Mesendoderm (in vitro differentiated cells): ENCODE measurements at regions not wholly inside any gene's neighbourhood (a gene's known extent, or its start where the extent isn't known, plus 50 kb on each side); places are given as distances from the start of the nearest gene placed in this dataset.

Experiments
- DNase-seq: peaks from one replicate; pipeline ENCODE4 v3.0.0; 2013
- H2AK5ac ChIP-seq: 2 replicates; pipeline ENCODE4 v1.6.1; 2013; ENCODE audit warnings: low read length, inconsistent platforms
- H2BK120ac ChIP-seq: 2 replicates; pipeline ENCODE4 v1.6.1; 2013; ENCODE audit warnings: low read depth, mild to moderate bottlenecking, low read length, moderate library complexity, mixed read lengths
- H2BK15ac ChIP-seq: replicated peaks from 2 replicates; pipeline ENCODE4 v1.6.1; 2013; ENCODE audit warnings: low read depth, mild to moderate bottlenecking, moderate library complexity
- H2BK5ac ChIP-seq: 2 replicates; pipeline ENCODE4 v1.6.1; 2013; ENCODE audit warnings: low read length, inconsistent platforms
- H3K18ac ChIP-seq: 2 replicates; pipeline ENCODE4 v1.6.1; 2013; ENCODE audit warnings: mild to moderate bottlenecking, low read length, mixed read lengths
- H3K23ac ChIP-seq: one replicate; pipeline ENCODE4 v1.6.1; 2013; ENCODE audit warnings: low read length
- H3K27ac ChIP-seq: 2 replicates; pipeline ENCODE4 v1.5.1; 2013; ENCODE audit warnings: low read depth, mild to moderate bottlenecking, inconsistent platforms, low read length, moderate library complexity
- H3K27me3 ChIP-seq: 2 replicates; pipeline ENCODE4 v1.6.1; 2013; ENCODE audit warnings: low read length, control low read depth, mild to moderate bottlenecking, inconsistent platforms; ENCODE audit not compliant: insufficient read depth, poor library complexity
- H3K36me3 ChIP-seq: 2 replicates; pipeline ENCODE4 v1.6.1; 2013; ENCODE audit warnings: low read length, inconsistent platforms; ENCODE audit not compliant: control insufficient read depth, insufficient read depth
- H3K4ac ChIP-seq: one replicate; pipeline ENCODE4 v1.6.1; 2013; ENCODE audit warnings: low read depth, mild to moderate bottlenecking, low read length, moderate library complexity
- H3K4me1 ChIP-seq: 2 replicates; pipeline ENCODE4 v1.6.1; 2013; ENCODE audit warnings: low read depth, low read length, inconsistent platforms; ENCODE audit not compliant: control insufficient read depth
- H3K4me2 ChIP-seq: 2 replicates; pipeline ENCODE4 v1.6.1; 2013; ENCODE audit warnings: low read length
- H3K4me3 ChIP-seq: 2 replicates; pipeline ENCODE4 v1.5.1; 2013; ENCODE audit warnings: mild to moderate bottlenecking, low read length
- H3K56ac ChIP-seq: one replicate; pipeline ENCODE4 v1.6.1; 2013; ENCODE audit warnings: low read length
- H3K79me1 ChIP-seq: 2 replicates; pipeline ENCODE4 v1.6.1; 2013; ENCODE audit warnings: low read length, inconsistent platforms
- H3K79me2 ChIP-seq: 2 replicates; pipeline ENCODE4 v1.6.1; 2013; ENCODE audit warnings: mild to moderate bottlenecking, low read length; ENCODE audit not compliant: control insufficient read depth, insufficient read depth
- H3K9ac ChIP-seq: 2 replicates; pipeline ENCODE4 v1.6.1; 2013; ENCODE audit warnings: low read length, inconsistent platforms
- H4K5ac ChIP-seq: one replicate; pipeline ENCODE4 v1.6.1; 2013; ENCODE audit warnings: low read length
- H4K8ac ChIP-seq: one replicate; pipeline ENCODE4 v1.6.1; 2013; ENCODE audit warnings: low read depth, mild to moderate bottlenecking, control low read depth, low read length, moderate library complexity
- WGBS: extraction: QIAGEN DNeasy Blood & Tissue Kit; methylation state at CpG from one replicate; pipeline ENCODE4 v1.1.7; 2013; ENCODE audit warnings: low lambda C conversion rate, missing lambda C conversion rate; ENCODE audit not compliant: insufficient coverage; ENCODE audit errors: extremely low coverage; 5-methylcytosine and 5-hydroxymethylcytosine counted together

GRCh38 chr7:46658281-46658680 lies 737.2 kb upstream of the IGFBP3 start:
- Histone ChIP-seq H3K18ac (no peak overlapping the region), H3K4me1 (no peaks in the 10 kb centered on the region), H3K23ac (no peak overlapping the region), H2BK5ac (no peak overlapping the region), H3K79me1 (no peaks in the 10 kb centered on the region), H4K5ac (no peak overlapping the region), H3K36me3 (no peaks in the 10 kb centered on the region), H3K4me2 (no peak overlapping the region), H3K4me3 (no peak overlapping the region), H3K27ac (no peak overlapping the region), H4K8ac (no peak overlapping the region), H3K9ac (no peak overlapping the region), H3K4ac (no peak overlapping the region), H3K79me2 (no peaks in the 10 kb centered on the region), H2AK5ac (no peak overlapping the region), H2BK15ac (no peak overlapping the region), H2BK120ac (no peak overlapping the region), H3K56ac (no peak overlapping the region), H3K27me3 (no peaks in the 10 kb centered on the region)
- no CpG with 5 or more reads among the region's 1 CpG for WGBS
- no peak for DNase-seq

GRCh38 chr7:46654546-46655443 lies 733.7 kb upstream of the IGFBP3 start:
- Histone ChIP-seq H3K56ac (no peak overlapping the region), H3K27me3 (no peaks in the 10 kb centered on the region), H3K4ac (no peak overlapping the region), H3K4me2 (no peak overlapping the region), H4K5ac (no peak overlapping the region), H3K4me1 (no peaks in the 10 kb centered on the region), H2BK15ac (no peak overlapping the region), H3K79me1 (no peaks in the 10 kb centered on the region), H2BK120ac (no peak overlapping the region), H2AK5ac (no peak overlapping the region), H3K27ac (no peak overlapping the region), H4K8ac (no peak overlapping the region), H3K4me3 (no peak overlapping the region), H3K79me2 (no peaks in the 10 kb centered on the region), H3K18ac (no peak overlapping the region), H2BK5ac (no peak overlapping the region), H3K9ac (no peak overlapping the region), H3K36me3 (no peaks in the 10 kb centered on the region), H3K23ac (no peak overlapping the region)
- no peak for DNase-seq
- WGBS = no CpG with 5 or more reads among the region's 1 CpG

DNA sequence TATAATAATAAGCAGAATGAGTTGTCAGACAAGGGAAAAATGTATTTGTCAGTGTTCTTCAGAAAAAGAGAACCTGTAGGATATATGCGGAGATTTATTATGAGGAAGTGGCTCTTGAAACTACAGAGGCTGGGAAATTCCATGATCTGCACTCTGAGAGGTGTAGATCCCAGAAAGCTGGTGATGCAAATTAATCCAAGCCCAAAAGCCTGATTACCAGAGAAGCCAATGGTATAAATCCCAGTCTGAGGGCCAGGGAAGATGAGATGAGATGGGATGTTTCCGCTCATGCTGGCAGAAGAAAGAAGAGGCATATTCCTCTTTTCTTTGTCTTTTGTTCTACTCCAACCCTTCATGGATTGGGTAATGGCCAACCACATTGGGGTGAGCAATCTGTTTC lies 732.8 kb upstream of the IGFBP3 start:
- no peaks in the 10 kb centered on the region for H3K4me1 ChIP-seq
- H3K4ac ChIP-seq = no peak overlapping the region
- no peak overlapping the region for H2BK15ac ChIP-seq
- H4K8ac ChIP-seq = no peak overlapping the region
- no peak overlapping the region for H2AK5ac ChIP-seq
- no peak overlapping the region for H4K5ac ChIP-seq
- H3K56ac ChIP-seq = no peak overlapping the region
- no peak overlapping the region for H3K18ac ChIP-seq
- H3K79me1 ChIP-seq = no peaks in the 10 kb centered on the region
- no peaks in the 10 kb centered on the region for H3K79me2 ChIP-seq
- no peak overlapping the region for H2BK120ac ChIP-seq
- no peak overlapping the region for H3K9ac ChIP-seq
- H3K27me3 ChIP-seq = no peaks in the 10 kb centered on the region
- no peak for DNase-seq
- no peak overlapping the region for H3K27ac ChIP-seq
- H2BK5ac ChIP-seq = no peak overlapping the region
- no peaks in the 10 kb centered on the region for H3K36me3 ChIP-seq
- no peak overlapping the region for H3K23ac ChIP-seq
- no CpG with 5 or more reads among the region's 2 CpGs for WGBS
- no peak overlapping the region for H3K4me2 ChIP-seq
- H3K4me3 ChIP-seq = no peak overlapping the region

DNA sequence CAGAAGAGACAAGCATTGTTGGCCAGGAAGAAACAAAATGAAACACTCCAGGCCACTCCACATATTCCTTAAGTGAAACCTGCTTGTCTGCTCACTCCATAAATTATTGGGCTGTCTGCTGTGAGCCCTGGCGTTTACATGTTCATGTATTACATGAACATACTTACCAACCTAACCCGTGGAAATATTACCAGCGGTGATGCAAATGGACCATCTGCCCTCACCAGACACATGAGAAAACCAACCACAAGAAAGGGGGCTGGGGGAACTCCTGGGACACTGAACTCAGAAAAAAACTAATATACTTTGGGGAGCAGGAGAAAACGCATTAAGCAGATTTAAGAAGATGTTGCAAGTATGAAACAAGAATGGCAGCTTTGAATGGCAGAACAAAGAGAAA lies 731.2 kb upstream of the IGFBP3 start:
- WGBS = no CpG with 5 or more reads among the region's 4 CpGs
- no peak overlapping the region for H4K5ac ChIP-seq
- no peak overlapping the region for H2BK120ac ChIP-seq
- H2BK5ac ChIP-seq = no peak overlapping the region
- no peak overlapping the region for H3K56ac ChIP-seq
- H3K79me2 ChIP-seq = no peaks in the 10 kb centered on the region
- no peaks in the 10 kb centered on the region for H3K27me3 ChIP-seq
- no peak overlapping the region for H4K8ac ChIP-seq
- H3K4ac ChIP-seq = no peak overlapping the region
- no peak overlapping the region for H2BK15ac ChIP-seq
- no peak overlapping the region for H3K27ac ChIP-seq
- H3K4me1 ChIP-seq = no peaks in the 10 kb centered on the region
- no peak overlapping the region for H3K4me3 ChIP-seq
- H3K9ac ChIP-seq = no peak overlapping the region
- no peak overlapping the region for H3K23ac ChIP-seq
- H3K36me3 ChIP-seq = no peaks in the 10 kb centered on the region
- DNase-seq = no peak
- H3K79me1 ChIP-seq = no peaks in the 10 kb centered on the region
- H3K4me2 ChIP-seq = no peak overlapping the region
- no peak overlapping the region for H3K18ac ChIP-seq
- no peak overlapping the region for H2AK5ac ChIP-seq

- no peaks in the 10 kb centered on the region for H3K36me3 ChIP-seq
- H3K79me2 ChIP-seq = no peaks in the 10 kb centered on the region
- no peak overlapping the region for H2BK5ac ChIP-seq
- no peak overlapping the region for H3K27ac ChIP-seq
- H2BK120ac ChIP-seq = no peak overlapping the region
- H3K4me3 ChIP-seq = no peak overlapping the region
- no peaks in the 10 kb centered on the region for H3K27me3 ChIP-seq
- H3K9ac ChIP-seq = no peak overlapping the region
- H4K5ac ChIP-seq = no peak overlapping the region
- H3K56ac ChIP-seq = no peak overlapping the region
- no CpG with 5 or more reads among the region's 8 CpGs for WGBS
- no peaks in the 10 kb centered on the region for H3K79me1 ChIP-seq
- H2AK5ac ChIP-seq = no peak overlapping the region
- no peak overlapping the region for H2BK15ac ChIP-seq
- H4K8ac ChIP-seq = no peak overlapping the region
- DNase-seq = no peak
- no peak overlapping the region for H3K4me2 ChIP-seq
- H3K4ac ChIP-seq = no peak overlapping the region
- no peak overlapping the region for H3K23ac ChIP-seq
- no peak overlapping the region for H3K18ac ChIP-seq
- H3K4me1 ChIP-seq = no peaks in the 10 kb centered on the region
Observed at GRCh38 chr7:46651561-46652088, 730.6 kb upstream of the IGFBP3 start.
